K562 (cell line): ENCODE measurements at regions not wholly inside any gene's neighbourhood (a gene's known extent, or its start where the extent isn't known, plus 50 kb on each side); places are given as distances from the start of the nearest gene placed in this dataset.

Source experiments
- ATAC-seq: fragments of 200-7000 bp; cut with Tn5 transposase; 3 replicates; pipeline ENCODE4 v1.9.1; 2020; ENCODE audit warnings: moderate library complexity
- BruUV-seq: library from RNA; stranded (reverse); fragments of 400-500 nt; replicated peaks from 2 replicates; lab custom pipeline; 2021; lab: Mats Ljungman, UMichigan
- CTCF ChIA-PET: fragments of 300-600 bp; formaldehyde crosslinking; extraction: SDS; loops from one replicate; lab custom pipeline; 2021; ENCODE audit warnings: low intra/inter-chr PET ratio; lab: Yijun Ruan, JAX
- POLR2A ChIA-PET: fragments of 300-600, 350-650 bp; sonication (Branson Sonifier 250); formaldehyde crosslinking; extraction: SDS; loops from one replicate; lab custom pipeline; 2021; ENCODE audit warnings: antibody characterized with exemption, inconsistent platforms; lab: Yijun Ruan, JAX
- DNase-seq, 4 experiments: peaks; one replicate each; pipeline versions ENCODE4 v3.0.0 to v3.0.0-alpha.2; 2011 to 2018; ENCODE audit warnings: low spot score in 3 of 4, mixed read lengths in 3 of 4; ENCODE audit errors: extremely low read depth in 1 of 4
- FAIRE-seq: peaks from 2 replicates; lab custom pipeline; 2011; peaks lifted over from hg19 to GRCh38; lab: Jason Lieb, UNC
- H2AFZ ChIP-seq: 2 replicates; pipeline ENCODE4 v1.6.0; 2011; ENCODE audit warnings: low read depth, low read length, control low read depth, inconsistent platforms
- H3K27ac ChIP-seq: fragments of 200-600 bp; 3 replicates; pipeline ENCODE4 v1.8.0; 2011; ENCODE audit warnings: low read depth, mild to moderate bottlenecking, control low read depth, inconsistent platforms, low read length, moderate library complexity, mixed read lengths; ENCODE audit errors: extremely low read depth
- H3K27me3 ChIP-seq, 2 experiments: fragments of 300-600 bp in 1 of 2; 2 replicates in 1 of 2; 3 replicates in 1 of 2; pipeline versions ENCODE4 v1.6.0 to v1.8.0; 2011; ENCODE audit warnings: inconsistent platforms in 2 of 2, low read length in 2 of 2, mild to moderate bottlenecking in 1 of 2, mixed read lengths in 1 of 2, moderate library complexity in 1 of 2; ENCODE audit not compliant: control insufficient read depth in 2 of 2, insufficient read depth in 2 of 2
- H3K36me3 ChIP-seq: fragments of 300-600 bp; 3 replicates; pipeline ENCODE4 v1.8.0; 2011; ENCODE audit warnings: mild to moderate bottlenecking, low read length, inconsistent platforms; ENCODE audit not compliant: control insufficient read depth, insufficient read depth
- H3K4me1 ChIP-seq, 2 experiments: fragments of 200-600 bp in 1 of 2; replicated peaks in 1 of 2; 2 replicates in 1 of 2; 3 replicates in 1 of 2; pipeline versions ENCODE4 v1.5.1 to v1.8.0; 2011; ENCODE audit warnings: inconsistent platforms in 2 of 2, low read length in 2 of 2, mild to moderate bottlenecking in 1 of 2, mixed read lengths in 1 of 2, moderate library complexity in 1 of 2; ENCODE audit not compliant: control insufficient read depth in 2 of 2, insufficient read depth in 2 of 2
- H3K4me2 ChIP-seq: 2 replicates; pipeline ENCODE4 v1.6.1; 2011; ENCODE audit warnings: low read length, control low read depth, inconsistent platforms, mixed read lengths; ENCODE audit not compliant: insufficient read depth
- H3K4me3 ChIP-seq: fragments of 200-600 bp; sonication (generic), shearing (Covaris generic); 2 replicates; pipeline ENCODE4 v1.5.1; 2016; ENCODE audit warnings: control low read depth, inconsistent platforms
- H3K79me2 ChIP-seq: fragments of 200-600 bp; 3 replicates; pipeline ENCODE4 v1.8.0; 2011; ENCODE audit warnings: low read length, inconsistent platforms; ENCODE audit not compliant: control insufficient read depth, insufficient read depth
- H3K9ac ChIP-seq, 2 experiments: 2 replicates each; pipeline versions ENCODE4 v1.6.0 to v1.6.1; 2011; ENCODE audit warnings: low read depth in 2 of 2, low read length in 2 of 2, control low read depth in 1 of 2, inconsistent platforms in 1 of 2, mild to moderate bottlenecking in 1 of 2, mixed read lengths in 1 of 2; ENCODE audit not compliant: insufficient read depth in 1 of 2
- H3K9me1 ChIP-seq: one replicate; pipeline ENCODE4 v1.6.0; 2011; ENCODE audit warnings: inconsistent platforms, mild to moderate bottlenecking, low read length, moderate library complexity; ENCODE audit not compliant: control insufficient read depth, insufficient read depth
- H3K9me3 ChIP-seq: replicated peaks from 2 replicates; pipeline ENCODE4 v1.5.1; 2011; ENCODE audit warnings: low read depth, low read length, inconsistent platforms; ENCODE audit not compliant: control insufficient read depth, insufficient read depth
- H4K20me1 ChIP-seq: replicated peaks from 2 replicates; pipeline ENCODE4 v1.6.1; 2011; ENCODE audit warnings: low read length, inconsistent platforms, mixed read lengths; ENCODE audit not compliant: control insufficient read depth, insufficient read depth
- SMARCE1 ChIP-seq: fragments of 450-650 bp; IDR thresholded peaks from 2 replicates; pipeline ENCODE4 v1.7.1; 2016; ENCODE audit warnings: mild to moderate bottlenecking
- ZNF830 ChIP-seq: fragments of 250-450 bp; sonication (Bioruptor Pico); IDR thresholded peaks from 2 replicates; pipeline ENCODE4 v1.5.0; 2021; ENCODE audit warnings: mild to moderate bottlenecking
- WGBS: fragments of 100-300 bp; shearing (Covaris generic); methylation state at CpG from one replicate; pipeline ENCODE4 v1.1.6; 2016; ENCODE audit warnings: low coverage, mixed read lengths; ENCODE audit not compliant: insufficient coverage; ENCODE audit errors: missing lambda C conversion rate; 5-methylcytosine and 5-hydroxymethylcytosine counted together
- in situ Hi-C: fragments of 300-500 bp; cut with MboI; formaldehyde crosslinking; loops from 4 replicates; pipeline ENCODE4 v1.15.0; 2018; ENCODE audit warnings: inconsistent platforms, mixed read lengths
- intact Hi-C: fragments of 100-400 bp; cut with micrococcal nuclease; formaldehyde crosslinking; loops from 2 replicates; pipeline ENCODE4 v1.14.2; 2022
- TF ChIP-seq, protein P1 (sequence below): fragments of 200-800 bp; sonication (Bioruptor generic); IDR thresholded peaks from 2 replicates; pipeline ENCODE4 v1.6.1; 2017; ENCODE audit warnings: missing genetic modification characterization, missing compliant biosample characterization

DNA sequence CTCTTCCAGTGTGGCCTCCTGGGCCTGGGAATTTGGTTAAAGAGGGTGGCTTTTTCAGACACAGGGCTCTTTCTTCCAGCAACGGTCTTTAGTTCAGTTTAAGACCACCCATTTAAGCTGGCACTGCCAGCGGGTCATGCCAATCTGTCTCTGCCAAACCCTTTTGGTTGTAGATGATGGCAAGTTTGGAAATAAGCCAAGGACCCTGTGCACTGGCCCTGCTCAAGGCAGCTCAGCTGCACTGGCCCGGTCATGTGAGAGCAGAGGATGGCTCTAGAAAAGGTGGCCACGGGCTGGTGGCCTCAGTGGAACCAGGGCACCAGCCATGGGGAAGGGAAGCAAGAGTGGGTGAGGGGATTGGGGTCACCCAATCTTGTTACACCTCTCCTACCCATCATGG, 294.1 kb downstream of the GLRX3 start:
- no peak overlapping the region for H2AFZ ChIP-seq
- in situ Hi-C loops: no loop called here
- ChIA-PET POLR2A (interaction anchor here (1.1 kb wide), 1 partner anchor 100 kb away, joined by 3 read pairs; no protein-coding TSS in a partner anchor), CTCF (no interaction called here)
- BruUV-seq: no TSS peak
- ATAC-seq: no peak
- H3K27me3 ChIP-seq: no peaks in the 10 kb centered on the region; a peak in 1 of 5 replicates
- no peak overlapping the region for H3K4me2 ChIP-seq
- H3K79me2 ChIP-seq: no peaks in the 10 kb centered on the region
- no peaks in the 10 kb centered on the region for H3K9me3 ChIP-seq
- H3K4me3 ChIP-seq: no peak overlapping the region
- H3K4me1 ChIP-seq: no peaks in the 10 kb centered on the region
- no peaks in the 10 kb centered on the region for H4K20me1 ChIP-seq
- TF ChIP-seq SMARCE1 (no peak), ZNF830 (no peak)
- TF ChIP-seq, protein P1, sequence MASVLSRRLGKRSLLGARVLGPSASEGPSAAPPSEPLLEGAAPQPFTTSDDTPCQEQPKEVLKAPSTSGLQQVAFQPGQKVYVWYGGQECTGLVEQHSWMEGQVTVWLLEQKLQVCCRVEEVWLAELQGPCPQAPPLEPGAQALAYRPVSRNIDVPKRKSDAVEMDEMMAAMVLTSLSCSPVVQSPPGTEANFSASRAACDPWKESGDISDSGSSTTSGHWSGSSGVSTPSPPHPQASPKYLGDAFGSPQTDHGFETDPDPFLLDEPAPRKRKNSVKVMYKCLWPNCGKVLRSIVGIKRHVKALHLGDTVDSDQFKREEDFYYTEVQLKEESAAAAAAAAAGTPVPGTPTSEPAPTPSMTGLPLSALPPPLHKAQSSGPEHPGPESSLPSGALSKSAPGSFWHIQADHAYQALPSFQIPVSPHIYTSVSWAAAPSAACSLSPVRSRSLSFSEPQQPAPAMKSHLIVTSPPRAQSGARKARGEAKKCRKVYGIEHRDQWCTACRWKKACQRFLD: no peak
- intact Hi-C loops: no loop called here
- no peak overlapping the region for H3K9ac ChIP-seq
- no peaks in the 10 kb centered on the region for H3K9me1 ChIP-seq
- H3K36me3 ChIP-seq: no peaks in the 10 kb centered on the region
- 0% methylated on average over 3 of the region's 4 CpGs for WGBS
- DNase-seq: no peak
- no peak overlapping the region for H3K27ac ChIP-seq
- FAIRE-seq: no peak
